ENCODE measurements at regions not wholly inside any gene's neighbourhood (a gene's known extent, or its start where the extent isn't known, plus 50 kb on each side); places are given as distances from the start of the nearest gene placed in this dataset.

GRCh38 chr17:34413443-34414119, 50.5 kb upstream of the CCL1 start:
- DNase-seq: no peak

DNA sequence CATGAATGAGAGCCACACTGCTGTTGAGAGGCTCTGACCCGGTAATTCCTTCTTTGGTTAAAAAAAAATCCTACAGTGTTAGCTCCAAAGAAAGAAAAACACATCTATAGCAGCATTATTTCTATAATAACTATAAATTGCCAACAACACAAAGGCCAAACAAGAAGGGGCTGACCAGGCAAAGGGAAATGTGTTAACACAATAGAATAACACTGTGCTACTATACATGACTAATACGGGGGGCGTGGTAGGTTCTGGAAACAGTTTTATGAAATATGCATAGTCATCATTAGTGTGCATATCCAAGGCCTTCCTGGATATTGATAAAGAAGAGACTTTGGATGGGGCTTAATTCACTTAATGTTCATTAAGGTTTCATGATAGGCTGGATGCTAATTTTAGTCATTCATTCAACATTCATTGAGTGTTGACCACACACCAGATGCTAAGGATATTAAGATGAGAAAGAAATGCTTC, 50.0 kb upstream of the CCL1 start:
- no peak for DNase-seq
